ENCODE measurements at regions not wholly inside any gene's neighbourhood (a gene's known extent, or its start where the extent isn't known, plus 50 kb on each side); places are given as distances from the start of the nearest gene placed in this dataset.

DNA sequence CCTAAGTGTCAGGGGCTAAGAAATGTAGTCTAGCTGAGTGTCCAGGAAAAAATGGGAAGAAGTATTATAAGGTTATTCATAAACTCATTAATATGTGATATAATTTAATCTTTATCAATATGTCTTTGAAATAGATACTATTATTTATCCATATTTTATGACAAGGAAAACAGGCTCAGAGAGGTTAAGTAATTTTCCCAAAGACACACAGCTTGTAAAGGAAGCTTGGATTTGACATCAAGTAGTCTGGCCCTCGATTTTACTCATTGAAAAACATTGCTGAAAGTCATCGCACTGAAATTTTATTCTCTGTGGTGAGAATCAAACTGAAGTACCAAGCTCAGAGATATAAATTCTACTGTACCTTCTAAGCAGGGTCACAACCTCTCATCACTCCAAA is 276.9 kb downstream of the MSX2 start:
- DNase-seq = no peak
- H3K4me3 ChIP-seq = no peak overlapping the region
- H3K4me1 ChIP-seq = peaks cover 9% of the 10 kb centered on the region
- no peak overlapping the region for H3K27ac ChIP-seq
- H3K36me3 ChIP-seq = no peaks in the 10 kb centered on the region
- no peaks in the 10 kb centered on the region for H3K27me3 ChIP-seq
- 0 out of 2 replicates have a peak, but pooled peaks cover 4% of the 10 kb centered on the region for H3K9me3 ChIP-seq (replicated peaks)

DNA sequence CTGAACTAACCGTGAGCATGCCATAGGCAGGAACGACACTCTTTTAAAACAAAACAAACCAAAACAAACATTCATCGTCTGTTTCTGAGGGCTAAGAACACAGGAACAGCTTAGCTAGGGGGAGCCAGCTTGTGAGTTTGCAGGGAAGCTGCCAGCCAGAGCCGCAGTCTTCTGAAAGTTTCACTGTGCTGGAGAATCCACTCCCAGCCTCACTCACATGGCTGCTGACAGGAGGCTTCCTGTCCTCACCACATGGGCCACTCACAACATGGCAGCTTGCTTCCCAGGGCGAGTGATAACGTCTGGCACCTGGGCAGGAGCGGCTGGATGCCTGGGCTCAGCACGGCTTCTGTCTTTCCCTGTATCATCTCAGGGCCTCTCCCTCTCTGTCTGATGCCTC is 275.2 kb downstream of the MSX2 start:
- peaks cover 9% of the 10 kb centered on the region for H3K4me1 ChIP-seq
- no peak overlapping the region for H3K27ac ChIP-seq
- no peaks in the 10 kb centered on the region for H3K36me3 ChIP-seq
- H3K4me3 ChIP-seq = no peak overlapping the region
- 0 out of 2 replicates have a peak, but pooled peaks cover 4% of the 10 kb centered on the region for H3K9me3 ChIP-seq (replicated peaks)
- no peaks in the 10 kb centered on the region for H3K27me3 ChIP-seq
- DNase-seq = no peak

DNA sequence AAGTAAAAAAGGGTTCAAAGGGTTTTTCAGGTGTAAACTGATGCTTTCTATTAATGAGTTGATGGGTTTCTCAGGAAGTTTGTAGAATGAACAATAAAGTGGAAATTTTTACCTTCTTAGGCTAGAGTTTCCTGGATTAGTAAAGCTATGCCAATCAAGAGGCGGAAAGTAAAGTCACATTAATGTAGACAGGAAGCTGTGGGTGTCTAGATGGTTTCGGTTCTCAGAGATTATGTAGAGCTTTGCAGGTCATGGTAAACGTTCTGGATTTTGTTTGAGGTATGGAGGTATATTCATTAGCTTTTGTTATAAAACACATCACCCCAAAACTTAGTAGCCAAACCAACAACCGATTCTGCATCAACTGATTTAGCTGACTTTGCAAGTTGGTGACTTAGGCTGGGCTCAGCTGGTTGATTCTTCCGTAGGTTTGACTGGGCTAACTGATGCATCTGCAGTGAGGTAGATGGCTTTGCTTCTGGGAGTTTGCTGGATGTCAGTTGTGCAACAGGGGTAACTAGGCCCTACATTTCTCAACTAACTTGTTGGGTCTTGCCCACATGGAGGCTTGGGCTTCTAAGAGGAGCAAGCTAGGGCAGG is 273.8 kb downstream of the MSX2 start:
- Histone ChIP-seq H3K4me1 (peaks cover under 1% of the 10 kb centered on the region; the same call in 1 of the 2 replicates), H3K27ac (no peak overlapping the region), H3K27me3 (no peaks in the 10 kb centered on the region), H3K9me3 (replicated peaks) (0 out of 2 replicates have a peak, but pooled peaks cover 4% of the 10 kb centered on the region), H3K36me3 (no peaks in the 10 kb centered on the region), H3K4me3 (no peak overlapping the region)
- no peak for DNase-seq

DNA sequence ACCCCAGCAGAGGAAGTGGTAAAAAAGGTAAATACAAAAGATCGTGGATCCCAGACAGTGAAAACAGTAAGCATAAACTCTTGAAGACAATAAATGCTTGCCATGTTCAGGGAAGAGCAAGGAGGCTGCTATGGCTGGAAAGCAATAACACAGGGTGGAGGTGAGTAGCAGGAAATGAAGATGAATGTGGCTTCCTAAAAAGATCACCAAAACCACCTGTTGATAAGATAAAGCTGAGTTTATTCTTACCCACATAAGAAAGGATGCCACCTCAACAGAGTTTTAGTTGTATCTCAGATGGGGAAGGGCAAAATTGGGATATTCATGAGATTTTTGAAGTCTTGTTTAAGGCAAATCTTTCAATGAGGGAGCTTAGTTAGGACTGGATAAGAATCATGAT is 273.3 kb downstream of the MSX2 start:
- H3K9me3 ChIP-seq (replicated peaks) = 0 out of 2 replicates have a peak, but pooled peaks cover 4% of the 10 kb centered on the region
- H3K36me3 ChIP-seq = no peaks in the 10 kb centered on the region
- no peak overlapping the region for H3K27ac ChIP-seq
- H3K4me3 ChIP-seq = no peak overlapping the region
- 0 out of 2 replicates have a peak, but pooled peaks cover 3% of the 10 kb centered on the region for H3K4me1 ChIP-seq
- no peak for DNase-seq
- H3K27me3 ChIP-seq = no peaks in the 10 kb centered on the region

DNA sequence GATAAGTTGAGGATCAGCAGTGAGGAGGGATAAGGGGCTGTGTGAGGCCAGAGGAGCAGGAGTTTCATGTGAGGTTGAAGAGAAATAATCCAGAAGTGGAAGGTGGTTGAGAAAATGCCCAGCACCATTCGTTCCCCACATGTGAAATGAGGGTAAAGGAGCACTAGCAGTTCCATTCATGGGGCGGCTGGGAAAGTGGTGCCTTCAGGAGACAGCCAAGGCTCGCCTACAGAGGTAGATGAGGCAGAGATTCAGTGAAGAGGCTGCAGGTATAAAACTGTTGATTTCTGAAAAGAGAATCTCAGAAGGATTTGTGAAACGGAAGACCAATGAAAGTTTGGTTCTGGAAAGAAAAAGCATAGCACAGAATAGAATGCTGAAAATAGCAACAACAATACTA is 272.6 kb downstream of the MSX2 start:
- Histone ChIP-seq H3K4me3 (no peak overlapping the region), H3K9me3 (replicated peaks) (0 out of 2 replicates have a peak, but pooled peaks cover 4% of the 10 kb centered on the region), H3K27ac (no peak overlapping the region), H3K4me1 (peaks cover 8% of the 10 kb centered on the region), H3K36me3 (no peaks in the 10 kb centered on the region), H3K27me3 (no peaks in the 10 kb centered on the region)
- no peak for DNase-seq

DNA sequence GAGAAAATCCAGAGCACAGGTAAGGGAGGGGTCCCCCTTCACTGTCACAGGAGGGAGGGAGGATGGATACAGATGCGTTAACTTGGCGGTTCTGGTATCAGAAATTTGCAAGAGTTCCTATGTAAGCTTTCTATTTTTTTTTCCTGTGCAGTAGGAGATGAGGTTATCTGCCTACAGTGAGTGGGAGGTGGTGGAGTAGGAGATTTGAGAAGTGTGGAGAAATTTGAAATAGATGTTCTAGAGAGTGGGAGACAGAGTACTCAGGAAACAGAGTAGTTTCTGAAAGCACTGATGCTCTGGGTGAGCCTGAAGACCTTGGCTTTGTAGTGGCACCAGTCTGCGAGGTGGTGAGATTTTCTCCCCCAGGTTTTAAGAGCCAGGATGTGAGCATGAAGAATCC is 271.4 kb downstream of the MSX2 start:
- Histone ChIP-seq H3K27me3 (no peaks in the 10 kb centered on the region), H3K27ac (no peak overlapping the region), H3K9me3 (replicated peaks) (0 out of 2 replicates have a peak, but pooled peaks cover 4% of the 10 kb centered on the region), H3K4me1 (peaks cover 17% of the 10 kb centered on the region), H3K36me3 (no peaks in the 10 kb centered on the region), H3K4me3 (no peak overlapping the region)
- DNase-seq = no peak

DNA sequence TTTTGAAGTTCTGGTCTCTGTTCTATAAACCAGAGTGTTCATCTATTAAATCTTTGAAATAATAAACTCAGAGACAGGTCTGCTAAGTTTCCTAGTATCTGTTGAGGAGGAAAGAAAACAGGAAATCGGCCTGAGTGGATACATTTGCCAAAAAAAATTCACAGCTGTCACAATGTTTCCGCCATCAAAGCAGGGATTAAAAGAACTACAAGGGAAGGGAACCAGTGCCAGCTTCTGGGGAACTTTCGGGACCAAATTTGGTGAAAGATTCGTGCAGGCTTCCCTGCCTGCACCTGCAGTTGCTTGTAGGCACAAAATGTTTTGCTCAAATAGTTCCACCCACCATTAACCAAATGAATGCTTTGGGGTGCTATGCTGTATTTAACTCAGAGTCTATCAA is 267.5 kb downstream of the MSX2 start:
- Histone ChIP-seq H3K4me1 (peaks cover 18% of the 10 kb centered on the region), H3K9me3 (replicated peaks) (no peaks in the 10 kb centered on the region), H3K27me3 (no peaks in the 10 kb centered on the region), H3K36me3 (no peaks in the 10 kb centered on the region), H3K4me3 (peak overlapping the region; percentile 25), H3K27ac (peak overlapping the region; percentile 45)
- DNase-seq = peak; percentile 50 to 81

DNA sequence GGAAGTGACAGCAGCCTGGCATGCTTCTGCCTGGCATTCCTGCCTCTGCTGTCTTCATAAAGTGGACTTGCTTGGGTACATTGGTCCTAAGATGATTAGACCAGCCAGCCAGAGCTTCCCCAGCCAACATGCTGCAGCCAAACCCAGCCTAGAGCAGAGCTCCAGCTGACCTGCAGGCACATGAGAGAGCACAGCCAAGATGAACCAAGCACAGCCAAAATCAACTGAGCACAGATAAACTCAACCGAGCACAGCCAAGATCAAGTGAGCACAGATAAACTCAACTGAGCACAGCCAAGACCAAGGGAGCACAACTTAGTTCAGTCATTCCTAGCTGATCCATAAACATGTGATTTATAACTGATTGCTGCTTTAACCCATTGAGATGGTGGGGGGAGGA is 266.5 kb downstream of the MSX2 start:
- peak; percentile 26 to 55 for DNase-seq
- Histone ChIP-seq H3K27me3 (no peaks in the 10 kb centered on the region), H3K27ac (peak overlapping the region; percentile 45; the same call in 1 of the 2 replicates), H3K4me3 (no peak overlapping the region), H3K9me3 (replicated peaks) (no peaks in the 10 kb centered on the region), H3K4me1 (peaks cover 18% of the 10 kb centered on the region), H3K36me3 (no peaks in the 10 kb centered on the region)

DNA sequence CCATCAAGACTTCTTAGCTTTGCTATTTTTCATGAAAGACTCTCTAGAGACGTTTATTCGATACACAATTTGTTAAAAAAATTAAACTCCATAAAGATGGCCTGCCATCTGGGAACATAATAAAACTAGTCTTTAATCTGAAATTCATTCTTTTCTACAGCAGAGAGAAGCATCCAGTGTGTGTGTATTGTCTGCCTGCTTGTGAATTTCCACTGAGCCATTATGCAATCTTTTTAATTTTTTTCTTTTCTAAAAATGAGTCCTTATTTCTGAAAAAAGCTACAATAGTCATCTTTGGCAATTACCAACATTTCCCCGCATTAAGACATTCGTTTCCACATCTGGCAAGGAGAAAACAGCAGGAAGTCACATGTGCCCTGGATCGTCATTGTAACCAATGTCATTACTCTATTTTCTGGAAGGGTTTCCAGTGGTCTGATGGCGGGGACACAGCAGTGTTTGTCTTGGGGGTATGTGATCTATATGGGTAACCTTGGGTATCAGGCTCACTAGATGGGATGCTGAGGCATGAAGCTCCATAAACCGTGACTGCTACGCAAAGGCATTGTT is 263.1 kb downstream of the MSX2 start:
- H3K4me1 ChIP-seq = peaks cover 15% of the 10 kb centered on the region
- H3K36me3 ChIP-seq = no peaks in the 10 kb centered on the region
- no peaks in the 10 kb centered on the region for H3K9me3 ChIP-seq (replicated peaks)
- no peak overlapping the region for H3K4me3 ChIP-seq
- no peak for DNase-seq
- no peak overlapping the region for H3K27ac ChIP-seq
- no peaks in the 10 kb centered on the region for H3K27me3 ChIP-seq

DNA sequence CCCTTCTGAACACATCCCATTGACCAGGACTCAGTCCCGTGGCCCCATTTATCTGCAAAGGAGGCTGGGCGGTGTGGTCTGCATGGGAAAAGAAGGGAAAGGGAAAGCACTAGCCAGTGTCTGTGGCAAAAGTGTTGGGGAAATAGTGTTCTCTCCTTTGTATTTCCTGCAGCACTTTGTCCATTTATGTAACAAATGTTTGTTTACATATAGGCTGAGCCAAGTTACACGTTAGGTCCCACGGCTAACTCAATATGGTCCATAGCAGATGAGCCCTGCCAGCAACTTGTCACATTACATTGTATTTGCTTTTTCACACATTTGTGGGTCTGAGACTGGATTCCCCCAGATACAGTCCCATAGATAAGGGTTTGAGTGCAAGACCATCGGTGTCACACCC is 260.5 kb downstream of the MSX2 start:
- Histone ChIP-seq H3K27ac (no peak overlapping the region), H3K4me3 (no peak overlapping the region), H3K4me1 (peaks cover 8% of the 10 kb centered on the region), H3K36me3 (no peaks in the 10 kb centered on the region), H3K27me3 (no peaks in the 10 kb centered on the region), H3K9me3 (replicated peaks) (no peaks in the 10 kb centered on the region)
- no peak for DNase-seq

DNA sequence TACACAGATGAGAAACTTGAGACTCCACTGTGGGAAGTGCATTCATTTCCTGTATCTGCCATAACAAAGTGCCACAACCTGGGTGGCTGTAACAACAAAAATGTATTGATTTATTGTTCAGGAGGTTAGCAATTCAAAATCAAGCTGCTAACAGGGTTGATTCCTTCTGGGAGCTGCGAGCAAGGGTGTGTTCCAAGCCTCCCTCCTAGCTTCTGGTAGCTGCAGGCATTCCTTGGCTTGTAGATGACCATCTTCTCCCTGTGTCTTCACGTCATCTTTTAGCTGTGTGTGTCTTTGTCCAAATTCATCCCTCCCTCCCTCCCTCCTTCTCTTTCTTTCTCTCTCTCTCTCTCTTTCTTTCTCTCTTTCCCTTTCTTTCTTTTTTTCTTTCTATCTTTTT is 258.1 kb downstream of the MSX2 start:
- Histone ChIP-seq H3K9me3 (replicated peaks) (no peaks in the 10 kb centered on the region), H3K27me3 (no peaks in the 10 kb centered on the region), H3K36me3 (no peaks in the 10 kb centered on the region), H3K4me1 (peaks cover 8% of the 10 kb centered on the region), H3K27ac (no peak overlapping the region), H3K4me3 (no peak overlapping the region)
- peak; percentile 10 to 60 for DNase-seq

DNA sequence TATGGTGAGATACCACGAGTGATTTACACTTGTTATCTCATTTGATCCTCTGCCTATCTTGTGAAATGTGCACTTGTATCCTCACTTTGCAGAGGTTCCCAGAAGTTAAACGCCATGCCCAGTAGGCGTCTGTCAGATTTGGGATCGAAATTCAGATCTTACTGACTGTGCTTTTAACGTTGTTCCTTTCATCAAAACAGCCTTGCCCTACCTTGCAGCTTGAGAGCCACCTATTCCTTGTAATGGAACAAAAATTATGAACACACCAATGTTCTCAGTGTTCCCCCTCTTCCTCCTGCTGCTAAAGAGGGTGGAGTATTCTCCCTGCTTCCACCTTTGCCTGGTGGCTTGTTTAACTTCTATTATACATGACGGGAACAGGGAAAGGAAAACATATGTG is 257.0 kb downstream of the MSX2 start:
- Histone ChIP-seq H3K4me1 (peaks cover 8% of the 10 kb centered on the region), H3K27ac (no peak overlapping the region), H3K27me3 (no peaks in the 10 kb centered on the region), H3K4me3 (no peak overlapping the region), H3K9me3 (replicated peaks) (no peaks in the 10 kb centered on the region), H3K36me3 (no peaks in the 10 kb centered on the region)
- no peak for DNase-seq

DNA sequence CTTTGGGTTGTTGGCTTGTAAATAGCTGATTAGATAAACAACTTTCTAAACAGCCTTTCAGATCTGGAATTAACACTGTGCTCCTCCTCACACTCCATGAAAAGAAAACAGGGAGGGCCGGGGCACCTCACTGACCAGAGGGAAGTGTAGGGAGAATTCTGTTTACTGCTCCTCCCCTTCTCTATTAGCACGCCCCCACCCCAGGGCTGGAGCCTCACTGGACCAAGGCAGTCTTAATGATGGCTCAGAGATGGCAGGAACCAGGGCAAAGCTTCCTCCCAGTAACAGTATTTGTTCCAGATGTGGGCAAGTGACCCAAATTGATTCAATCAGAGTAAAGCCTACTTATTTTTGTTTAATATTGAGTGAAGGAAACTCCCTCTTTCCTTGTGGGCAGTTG is 256.6 kb downstream of the MSX2 start:
- Histone ChIP-seq H3K27ac (no peak overlapping the region), H3K36me3 (no peaks in the 10 kb centered on the region), H3K9me3 (replicated peaks) (no peaks in the 10 kb centered on the region), H3K4me3 (no peak overlapping the region), H3K27me3 (no peaks in the 10 kb centered on the region), H3K4me1 (peaks cover 8% of the 10 kb centered on the region)
- no peak for DNase-seq

DNA sequence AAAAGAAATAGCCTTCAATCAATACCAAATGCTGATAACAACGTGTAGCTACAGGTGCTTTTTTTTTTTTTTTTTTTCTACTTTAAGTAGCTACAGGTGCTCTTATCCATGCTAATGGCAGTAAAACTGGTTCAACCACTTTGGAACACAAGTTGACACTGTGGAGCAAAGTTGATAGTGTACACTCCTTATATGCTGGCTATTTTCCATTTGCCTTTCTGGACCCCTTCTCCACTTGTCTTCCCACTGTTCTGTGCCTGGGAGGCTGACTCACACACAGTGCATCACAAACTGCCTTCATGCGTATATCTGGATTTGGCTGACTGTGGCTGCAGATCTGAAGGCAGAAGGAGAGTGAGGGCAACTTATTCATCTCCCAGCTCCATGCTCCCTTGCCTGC is 247.9 kb downstream of the MSX2 start:
- H3K27ac ChIP-seq = no peak overlapping the region
- peaks cover 7% of the 10 kb centered on the region for H3K9me3 ChIP-seq (replicated peaks)
- no peaks in the 10 kb centered on the region for H3K36me3 ChIP-seq
- no peaks in the 10 kb centered on the region for H3K27me3 ChIP-seq
- no peak overlapping the region for H3K4me3 ChIP-seq
- no peaks in the 10 kb centered on the region for H3K4me1 ChIP-seq
- DNase-seq = no peak

DNA sequence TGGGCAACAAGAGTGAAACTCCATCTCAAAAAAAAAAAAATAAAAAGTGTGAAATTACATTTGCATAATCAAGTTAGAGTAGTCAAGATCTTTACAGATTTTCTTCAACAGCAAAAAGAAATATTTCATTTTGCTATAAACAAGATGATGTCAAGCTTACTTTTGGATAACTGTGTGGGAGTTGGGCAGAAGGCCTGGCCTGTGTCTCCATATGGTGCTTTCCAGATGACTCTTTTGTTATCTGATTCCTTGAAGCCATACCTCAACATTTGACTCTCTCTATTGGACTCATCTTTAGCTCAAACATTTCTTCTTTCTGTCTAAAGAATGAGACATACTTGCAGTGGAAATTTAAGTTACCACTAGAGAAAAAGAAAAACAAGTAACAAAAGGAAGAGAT is 246.8 kb downstream of the MSX2 start:
- Histone ChIP-seq H3K4me1 (no peaks in the 10 kb centered on the region), H3K9me3 (replicated peaks) (peaks cover 18% of the 10 kb centered on the region), H3K27me3 (no peaks in the 10 kb centered on the region), H3K27ac (no peak overlapping the region), H3K36me3 (no peaks in the 10 kb centered on the region), H3K4me3 (no peak overlapping the region)
- DNase-seq = no peak

DNA sequence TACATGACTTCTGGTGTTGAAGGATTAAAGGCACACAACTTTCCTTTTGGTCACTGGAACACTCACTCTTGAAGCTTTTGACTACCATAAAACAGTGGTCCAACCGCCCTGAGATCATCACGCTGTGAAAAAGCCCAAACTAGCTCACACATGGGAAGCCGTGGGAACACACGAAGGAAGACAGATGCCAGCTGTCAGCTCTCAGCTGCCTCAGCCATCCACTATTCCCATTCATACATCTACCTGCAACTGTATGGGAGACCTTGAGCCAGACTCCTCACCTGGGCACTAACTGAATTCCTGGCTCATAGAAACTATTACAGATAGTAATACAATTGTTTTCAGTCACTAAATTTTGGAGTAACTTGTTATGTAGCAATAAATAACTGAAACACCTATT is 246.1 kb downstream of the MSX2 start:
- Histone ChIP-seq H3K27ac (no peak overlapping the region), H3K9me3 (replicated peaks) (peaks cover 18% of the 10 kb centered on the region), H3K4me1 (no peaks in the 10 kb centered on the region), H3K4me3 (no peak overlapping the region), H3K27me3 (no peaks in the 10 kb centered on the region), H3K36me3 (no peaks in the 10 kb centered on the region)
- no peak for DNase-seq

All from SJCRH30 (cell line).